IMR-90 (cell line): ENCODE measurements at regions not wholly inside any gene's neighbourhood (a gene's known extent, or its start where the extent isn't known, plus 50 kb on each side); places are given as distances from the start of the nearest gene placed in this dataset.

Experiments
- ATAC-seq: fragments of 200-7000 bp; cut with Tn5 transposase; 2 replicates; pipeline ENCODE4 v1.9.1; 2020; ENCODE audit warnings: low read depth, mild to moderate bottlenecking, moderate library complexity
- BruUV-seq: library from RNA; stranded (reverse); fragments of 400-500 nt; replicated peaks from 2 replicates; lab custom pipeline; 2021; lab: Mats Ljungman, UMichigan
- CTCF ChIA-PET: fragments of 300-600 bp; formaldehyde crosslinking; extraction: SDS; loops from one replicate; lab custom pipeline; 2021; ENCODE audit warnings: antibody characterized with exemption; lab: Yijun Ruan, JAX
- POLR2A ChIA-PET: fragments of 300-600 bp; sonication (Branson Sonifier 250); formaldehyde crosslinking; loops from one replicate; lab custom pipeline; 2022; ENCODE audit warnings: antibody characterized with exemption; ENCODE audit not compliant: unreplicated experiment; lab: Charles Lee
- DNase-seq: peaks from one replicate; pipeline ENCODE4 v3.0.0; 2013
- H2AFZ ChIP-seq: replicated peaks from 2 replicates; pipeline ENCODE3; 2013; ENCODE audit warnings: low read length, mild to moderate bottlenecking; ENCODE audit not compliant: poor library complexity
- H2AK5ac ChIP-seq: 2 replicates; pipeline ENCODE4 v1.6.1; 2013; ENCODE audit warnings: low read depth, low read length, inconsistent platforms
- H2AK9ac ChIP-seq: replicated peaks from 2 replicates; pipeline ENCODE3; 2013; ENCODE audit warnings: mild to moderate bottlenecking, low read depth, low read length, moderate library complexity; ENCODE audit not compliant: poor library complexity
- H2BK120ac ChIP-seq: 2 replicates; pipeline ENCODE4 v1.6.1; 2013; ENCODE audit warnings: low read depth, low read length, inconsistent platforms
- H2BK15ac ChIP-seq: 3 replicates; pipeline ENCODE4 v1.6.1; 2013; ENCODE audit warnings: low read depth, low read length, inconsistent platforms
- H2BK20ac ChIP-seq: 2 replicates; pipeline ENCODE4 v1.6.1; 2013; ENCODE audit warnings: low read depth, mild to moderate bottlenecking, inconsistent platforms, low read length, moderate library complexity
- H2BK5ac ChIP-seq: 2 replicates; pipeline ENCODE4 v1.6.1; 2013; ENCODE audit warnings: mild to moderate bottlenecking, low read depth, low read length, inconsistent platforms; ENCODE audit not compliant: poor library complexity, severe bottlenecking
- H3K14ac ChIP-seq: replicated peaks from 2 replicates; pipeline ENCODE4 v1.6.1; 2013; ENCODE audit warnings: low read depth, low read length, inconsistent platforms
- H3K18ac ChIP-seq: 2 replicates; pipeline ENCODE4 v1.6.1; 2013; ENCODE audit warnings: low read depth, low read length, control low read depth
- H3K23ac ChIP-seq: 2 replicates; pipeline ENCODE4 v1.6.1; 2013; ENCODE audit warnings: low read depth, low read length, inconsistent platforms
- H3K27ac ChIP-seq: 2 replicates; pipeline ENCODE4 v1.5.1; 2013; ENCODE audit warnings: mild to moderate bottlenecking, control low read depth, low read length; ENCODE audit not compliant: insufficient read depth
- H3K27me3 ChIP-seq: 2 replicates; pipeline ENCODE4 v1.6.1; 2013; ENCODE audit warnings: low read length; ENCODE audit not compliant: control insufficient read depth, insufficient read depth
- H3K36me3 ChIP-seq: 2 replicates; pipeline ENCODE4 v1.6.1; 2013; ENCODE audit warnings: low read length, mixed read lengths; ENCODE audit not compliant: control insufficient read depth, insufficient read depth
- H3K4ac ChIP-seq: 2 replicates; pipeline ENCODE4 v1.6.1; 2013; ENCODE audit warnings: low read depth, low read length, inconsistent platforms
- H3K4me1 ChIP-seq: 2 replicates; pipeline ENCODE4 v1.6.1; 2013; ENCODE audit warnings: low read length, mixed read lengths; ENCODE audit not compliant: control insufficient read depth, insufficient read depth
- H3K4me2 ChIP-seq: 2 replicates; pipeline ENCODE4 v1.6.1; 2013; ENCODE audit warnings: low read depth, mild to moderate bottlenecking, control low read depth, low read length, moderate library complexity
- H3K4me3 ChIP-seq: 2 replicates; pipeline ENCODE4 v1.5.1; 2013; ENCODE audit warnings: low read depth, mild to moderate bottlenecking, control low read depth, low read length, moderate library complexity; ENCODE audit not compliant: insufficient read depth
- H3K56ac ChIP-seq: 2 replicates; pipeline ENCODE4 v1.6.1; 2013; ENCODE audit warnings: low read length, inconsistent platforms; ENCODE audit not compliant: insufficient read depth; ENCODE audit errors: extremely low read depth
- H3K79me1 ChIP-seq, 2 experiments: 2 replicates each; pipeline ENCODE4 v1.6.1; 2013; ENCODE audit warnings: low read length in 2 of 2, inconsistent platforms in 1 of 2, low read depth in 1 of 2
- H3K9ac ChIP-seq: 2 replicates; pipeline ENCODE4 v1.6.1; 2013; ENCODE audit warnings: low read depth, low read length, control low read depth
- H3K9me1 ChIP-seq: 2 replicates; pipeline ENCODE4 v1.6.1; 2013; ENCODE audit warnings: low read length, inconsistent platforms; ENCODE audit not compliant: insufficient read depth
- H3K9me3 ChIP-seq: 2 replicates; pipeline ENCODE4 v1.6.1; 2013; ENCODE audit warnings: low read length; ENCODE audit not compliant: control insufficient read depth, insufficient read depth
- H4K20me1 ChIP-seq: 2 replicates; pipeline ENCODE4 v1.6.1; 2013; ENCODE audit warnings: low read length, inconsistent platforms; ENCODE audit not compliant: insufficient read depth
- H4K5ac ChIP-seq: 2 replicates; pipeline ENCODE4 v1.6.1; 2013; ENCODE audit warnings: mild to moderate bottlenecking, low read depth, low read length, control low read depth
- H4K8ac ChIP-seq, 2 experiments: 2 replicates each; pipeline ENCODE4 v1.6.1; 2013; ENCODE audit warnings: low read depth in 2 of 2, low read length in 2 of 2, control low read depth in 1 of 2, inconsistent platforms in 1 of 2
- H4K91ac ChIP-seq: 2 replicates; pipeline ENCODE4 v1.6.1; 2013; ENCODE audit warnings: low read depth, low read length, inconsistent platforms; ENCODE audit not compliant: insufficient read depth
- FOS ChIP-seq: fragments of 150-350 bp; IDR thresholded peaks from 2 replicates; pipeline ENCODE4 v1.6.1; 2016; ENCODE audit warnings: low read depth, low read length
- POLR2A ChIP-seq: IDR thresholded peaks from 2 replicates; pipeline ENCODE4 v1.6.1; 2012; ENCODE audit warnings: mild to moderate bottlenecking, low read depth, low read length
- RCOR1 ChIP-seq: IDR thresholded peaks from 2 replicates; pipeline ENCODE4 v1.6.1; 2012; ENCODE audit warnings: mild to moderate bottlenecking, low read length, improper control_type of control experiment; ENCODE audit not compliant: insufficient replicate concordance
- RFX5 ChIP-seq: IDR thresholded peaks from 2 replicates; pipeline ENCODE4 v1.8.0; 2012; ENCODE audit warnings: low read depth, mild to moderate bottlenecking, low read length, moderate library complexity
- WGBS, 2 experiments: methylation state at CpG; one replicate each; pipeline versions ENCODE4 v1.1.5 to v1.1.7; 2013; ENCODE audit warnings: missing lambda C conversion rate in 2 of 2; ENCODE audit not compliant: insufficient read length in 1 of 2; ENCODE audit errors: extremely low coverage in 2 of 2; 5-methylcytosine and 5-hydroxymethylcytosine counted together
- dilution Hi-C: fragments of 300-500 bp; cut with HindIII; formaldehyde crosslinking; loops from one replicate; pipeline ENCODE4 v1.14.3; 2018; ENCODE audit warnings: low sequenced_read_pairs; ENCODE audit not compliant: unreplicated experiment
- in situ Hi-C: fragments of 300-500 bp; cut with MboI; formaldehyde crosslinking; loops from 3 replicates; pipeline ENCODE4 v1.14.3; 2019; ENCODE audit warnings: low sequenced_read_pairs, inconsistent platforms, mixed read lengths
- intact Hi-C: fragments of 100-400 bp; cut with micrococcal nuclease; formaldehyde crosslinking; loops from 2 replicates; pipeline ENCODE4 v1.10.0; 2022

DNA sequence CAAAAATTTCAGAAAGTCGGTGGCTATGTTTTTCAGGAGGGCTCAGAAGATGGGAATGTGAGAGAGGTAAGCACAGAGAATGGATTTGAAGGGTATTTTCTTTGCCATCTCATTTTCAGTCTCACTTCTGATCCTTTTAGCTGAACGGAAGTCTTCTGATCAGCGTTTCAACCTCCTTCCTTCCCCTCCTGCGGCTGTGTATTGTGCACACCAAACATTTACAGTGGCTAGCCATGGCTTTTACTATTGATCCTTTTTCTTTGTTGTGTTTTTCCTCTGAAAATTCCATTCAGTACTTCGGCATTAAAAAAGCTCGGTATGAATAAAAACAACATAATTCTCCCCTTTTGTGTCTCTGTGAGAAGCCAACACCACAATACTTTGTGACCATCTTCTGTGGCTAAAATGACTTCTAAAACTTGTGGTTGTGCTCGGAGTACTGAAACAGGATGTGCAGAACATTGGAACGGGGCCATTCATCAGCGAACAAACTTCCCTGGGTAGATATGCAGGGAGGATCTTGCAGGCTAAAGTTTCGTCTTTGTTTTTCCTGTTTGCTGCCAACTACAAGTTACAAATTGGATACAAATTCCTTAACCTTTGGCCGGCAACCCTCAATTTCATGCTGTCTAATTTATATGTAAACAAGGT, 260.8 kb upstream of the FAM98A start:
- TF ChIP-seq FOS (no peak), POLR2A (no peak), RFX5 (no peak), RCOR1 (no peak)
- H2AK9ac ChIP-seq: no peak overlapping the region
- H2BK15ac ChIP-seq: no peak overlapping the region
- no peak overlapping the region for H3K9ac ChIP-seq
- no peak overlapping the region for H3K23ac ChIP-seq
- no peak overlapping the region for H2AK5ac ChIP-seq
- H3K56ac ChIP-seq: no peak overlapping the region
- no peak overlapping the region for H2AFZ ChIP-seq
- no CpG with 5 or more reads among the region's 11 CpGs for WGBS, 2 experiments
- H4K8ac ChIP-seq: no peak overlapping the region
- peaks cover 3% of the 10 kb centered on the region; the same call in 1 of the 2 replicates for H3K9me3 ChIP-seq
- H3K27ac ChIP-seq: no peak overlapping the region
- no peaks in the 10 kb centered on the region for H3K27me3 ChIP-seq
- DNase-seq (no peak), ATAC-seq (no peak)
- in situ Hi-C loops (no loop called here), intact Hi-C loops (no loop called here), dilution Hi-C loops (no loop called here)
- H2BK20ac ChIP-seq: no peak overlapping the region
- no peaks in the 10 kb centered on the region for H3K4me1 ChIP-seq
- no peak overlapping the region for H3K14ac ChIP-seq
- no peak overlapping the region for H2BK5ac ChIP-seq
- H3K79me1 ChIP-seq: no peaks in the 10 kb centered on the region
- BruUV-seq: no TSS peak
- H4K5ac ChIP-seq: no peak overlapping the region
- no peaks in the 10 kb centered on the region for H4K20me1 ChIP-seq
- H3K18ac ChIP-seq: no peak overlapping the region
- CTCF ChIA-PET: no interaction called here
- H3K9me1 ChIP-seq: no peaks in the 10 kb centered on the region
- no peaks in the 10 kb centered on the region for H3K36me3 ChIP-seq
- H3K4me3 ChIP-seq: no peak overlapping the region
- POLR2A ChIA-PET: no interaction called here
- no peak overlapping the region for H4K91ac ChIP-seq
- no peak overlapping the region for H2BK120ac ChIP-seq
- no peak overlapping the region for H3K4ac ChIP-seq
- H3K4me2 ChIP-seq: no peak overlapping the region
